WTC11 (cell line): ENCODE measurements at regions not wholly inside any gene's neighbourhood (a gene's known extent, or its start where the extent isn't known, plus 50 kb on each side); places are given as distances from the start of the nearest gene placed in this dataset.

Experiments used
- CREM ChIP-seq: sonication (generic); formaldehyde crosslinking; IDR thresholded peaks from 2 replicates; pipeline ENCODE4 v1.8.1; 2022; ENCODE audit warnings: mild to moderate bottlenecking, missing genetic modification reagents, moderate library complexity
- CTCF ChIP-seq: fragments of 200-600 bp; IDR thresholded peaks from 2 replicates; pipeline ENCODE4 v1.8.0; 2022; ENCODE audit warnings: antibody characterized with exemption
- FOXJ3 ChIP-seq: sonication (generic); formaldehyde crosslinking; IDR thresholded peaks from 2 replicates; pipeline ENCODE4 v1.9.0; 2021; ENCODE audit warnings: missing genetic modification reagents, mild to moderate bottlenecking, borderline replicate concordance
- IRF1 ChIP-seq: sonication (generic); formaldehyde crosslinking; IDR thresholded peaks from 2 replicates; pipeline ENCODE4 v1.8.0; 2023; ENCODE audit warnings: missing genetic modification reagents
- JUN ChIP-seq: sonication (generic); formaldehyde crosslinking; IDR thresholded peaks from 2 replicates; pipeline ENCODE4 v1.8.0; 2023; ENCODE audit warnings: mild to moderate bottlenecking, missing genetic modification reagents
- MAX ChIP-seq: sonication (generic); formaldehyde crosslinking; IDR thresholded peaks from 2 replicates; pipeline ENCODE4 v1.8.0; 2022; ENCODE audit warnings: mild to moderate bottlenecking, missing genetic modification reagents
- RELA ChIP-seq: sonication (generic); formaldehyde crosslinking; IDR thresholded peaks from 2 replicates; pipeline ENCODE4 v1.8.1; 2022; ENCODE audit warnings: missing genetic modification reagents, mild to moderate bottlenecking, borderline replicate concordance
- ZNF121 ChIP-seq: sonication (generic); formaldehyde crosslinking; IDR thresholded peaks from 2 replicates; pipeline ENCODE4 v1.8.0; 2023; ENCODE audit warnings: missing genetic modification reagents
- ZNF138 ChIP-seq: sonication (generic); formaldehyde crosslinking; conservative IDR thresholded peaks from 2 replicates; pipeline ENCODE4 v1.8.1; 2022; ENCODE audit warnings: mild to moderate bottlenecking, moderate library complexity, missing genetic modification reagents
- TF ChIP-seq, protein P1 (sequence below): sonication (generic); formaldehyde crosslinking; IDR thresholded peaks from 2 replicates; pipeline ENCODE4 v1.8.0; 2023; ENCODE audit warnings: missing genetic modification reagents, mild to moderate bottlenecking, borderline replicate concordance
- TF ChIP-seq, protein P2 (sequence below): sonication (generic); formaldehyde crosslinking; IDR thresholded peaks from 2 replicates; pipeline ENCODE4 v1.8.0; 2022; ENCODE audit warnings: mild to moderate bottlenecking, missing genetic modification reagents
- TF ChIP-seq, protein P3 (sequence below): sonication (generic); formaldehyde crosslinking; IDR thresholded peaks from 2 replicates; pipeline ENCODE4 v1.8.1; 2023; ENCODE audit warnings: mild to moderate bottlenecking, missing genetic modification reagents, moderate library complexity
- TF ChIP-seq, protein P4 (sequence below): fragments of 250-450 bp; sonication (Bioruptor Pico); IDR thresholded peaks from 2 replicates; pipeline ENCODE4 v2.1.2; 2022; ENCODE audit warnings: mild to moderate bottlenecking, moderate library complexity
- TF ChIP-seq, protein P5 (sequence below): sonication (generic); formaldehyde crosslinking; IDR thresholded peaks from 2 replicates; pipeline ENCODE4 v1.8.0; 2023; ENCODE audit warnings: mild to moderate bottlenecking, missing genetic modification reagents

DNA sequence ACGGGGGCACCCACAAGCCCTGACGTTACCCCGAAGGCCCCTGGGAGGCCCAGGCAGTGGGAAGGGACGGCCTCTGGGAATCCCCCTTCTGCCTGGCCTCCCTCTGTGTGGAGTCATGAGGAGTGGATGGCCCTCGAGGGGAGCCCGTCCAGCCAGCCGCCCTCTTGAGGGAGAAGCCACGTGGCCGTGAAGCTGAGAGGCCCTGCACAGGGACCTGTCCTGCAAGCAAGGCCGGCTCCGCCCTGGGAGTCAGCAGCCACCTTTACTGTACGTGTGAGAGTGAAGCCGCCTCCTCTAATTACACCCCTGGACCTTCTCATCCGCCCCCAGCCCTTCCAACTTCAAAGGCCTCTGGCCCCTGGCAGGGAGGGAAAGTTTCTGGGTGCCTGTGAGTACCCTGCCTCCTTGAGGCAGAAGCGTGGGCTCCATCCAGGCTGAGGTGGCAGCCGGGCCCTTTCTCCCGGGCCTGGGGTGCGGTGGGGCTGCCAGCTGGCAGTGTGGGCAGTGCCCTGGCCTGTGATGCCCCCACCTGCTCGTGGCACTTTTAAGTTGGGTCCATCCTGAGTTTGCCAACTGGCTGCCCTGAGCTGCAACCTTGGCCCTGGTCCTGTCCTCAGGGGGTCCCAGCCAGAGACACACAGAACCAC lies 55.9 kb upstream of the EGFL7 start:
- TF ChIP-seq MAX (CRISPR knock-in tag) (no peak), CTCF (no peak), ZNF121 (CRISPR knock-in tag) (no peak), CREM (no peak), RELA (CRISPR knock-in tag) (no peak), ZNF138 (CRISPR knock-in tag) (no peak), JUN (no peak), IRF1 (CRISPR knock-in tag) (no peak), FOXJ3 (CRISPR knock-in tag) (no peak)
- TF ChIP-seq, protein P1, sequence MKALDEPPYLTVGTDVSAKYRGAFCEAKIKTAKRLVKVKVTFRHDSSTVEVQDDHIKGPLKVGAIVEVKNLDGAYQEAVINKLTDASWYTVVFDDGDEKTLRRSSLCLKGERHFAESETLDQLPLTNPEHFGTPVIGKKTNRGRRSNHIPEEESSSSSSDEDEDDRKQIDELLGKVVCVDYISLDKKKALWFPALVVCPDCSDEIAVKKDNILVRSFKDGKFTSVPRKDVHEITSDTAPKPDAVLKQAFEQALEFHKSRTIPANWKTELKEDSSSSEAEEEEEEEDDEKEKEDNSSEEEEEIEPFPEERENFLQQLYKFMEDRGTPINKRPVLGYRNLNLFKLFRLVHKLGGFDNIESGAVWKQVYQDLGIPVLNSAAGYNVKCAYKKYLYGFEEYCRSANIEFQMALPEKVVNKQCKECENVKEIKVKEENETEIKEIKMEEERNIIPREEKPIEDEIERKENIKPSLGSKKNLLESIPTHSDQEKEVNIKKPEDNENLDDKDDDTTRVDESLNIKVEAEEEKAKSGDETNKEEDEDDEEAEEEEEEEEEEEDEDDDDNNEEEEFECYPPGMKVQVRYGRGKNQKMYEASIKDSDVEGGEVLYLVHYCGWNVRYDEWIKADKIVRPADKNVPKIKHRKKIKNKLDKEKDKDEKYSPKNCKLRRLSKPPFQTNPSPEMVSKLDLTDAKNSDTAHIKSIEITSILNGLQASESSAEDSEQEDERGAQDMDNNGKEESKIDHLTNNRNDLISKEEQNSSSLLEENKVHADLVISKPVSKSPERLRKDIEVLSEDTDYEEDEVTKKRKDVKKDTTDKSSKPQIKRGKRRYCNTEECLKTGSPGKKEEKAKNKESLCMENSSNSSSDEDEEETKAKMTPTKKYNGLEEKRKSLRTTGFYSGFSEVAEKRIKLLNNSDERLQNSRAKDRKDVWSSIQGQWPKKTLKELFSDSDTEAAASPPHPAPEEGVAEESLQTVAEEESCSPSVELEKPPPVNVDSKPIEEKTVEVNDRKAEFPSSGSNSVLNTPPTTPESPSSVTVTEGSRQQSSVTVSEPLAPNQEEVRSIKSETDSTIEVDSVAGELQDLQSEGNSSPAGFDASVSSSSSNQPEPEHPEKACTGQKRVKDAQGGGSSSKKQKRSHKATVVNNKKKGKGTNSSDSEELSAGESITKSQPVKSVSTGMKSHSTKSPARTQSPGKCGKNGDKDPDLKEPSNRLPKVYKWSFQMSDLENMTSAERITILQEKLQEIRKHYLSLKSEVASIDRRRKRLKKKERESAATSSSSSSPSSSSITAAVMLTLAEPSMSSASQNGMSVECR (CRISPR knock-in tag): no peak
- TF ChIP-seq, protein P2, sequence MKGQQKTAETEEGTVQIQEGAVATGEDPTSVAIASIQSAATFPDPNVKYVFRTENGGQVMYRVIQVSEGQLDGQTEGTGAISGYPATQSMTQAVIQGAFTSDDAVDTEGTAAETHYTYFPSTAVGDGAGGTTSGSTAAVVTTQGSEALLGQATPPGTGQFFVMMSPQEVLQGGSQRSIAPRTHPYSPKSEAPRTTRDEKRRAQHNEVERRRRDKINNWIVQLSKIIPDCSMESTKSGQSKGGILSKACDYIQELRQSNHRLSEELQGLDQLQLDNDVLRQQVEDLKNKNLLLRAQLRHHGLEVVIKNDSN: no peak
- TF ChIP-seq, protein P3, sequence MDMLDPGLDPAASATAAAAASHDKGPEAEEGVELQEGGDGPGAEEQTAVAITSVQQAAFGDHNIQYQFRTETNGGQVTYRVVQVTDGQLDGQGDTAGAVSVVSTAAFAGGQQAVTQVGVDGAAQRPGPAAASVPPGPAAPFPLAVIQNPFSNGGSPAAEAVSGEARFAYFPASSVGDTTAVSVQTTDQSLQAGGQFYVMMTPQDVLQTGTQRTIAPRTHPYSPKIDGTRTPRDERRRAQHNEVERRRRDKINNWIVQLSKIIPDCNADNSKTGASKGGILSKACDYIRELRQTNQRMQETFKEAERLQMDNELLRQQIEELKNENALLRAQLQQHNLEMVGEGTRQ: no peak
- TF ChIP-seq, protein P4, sequence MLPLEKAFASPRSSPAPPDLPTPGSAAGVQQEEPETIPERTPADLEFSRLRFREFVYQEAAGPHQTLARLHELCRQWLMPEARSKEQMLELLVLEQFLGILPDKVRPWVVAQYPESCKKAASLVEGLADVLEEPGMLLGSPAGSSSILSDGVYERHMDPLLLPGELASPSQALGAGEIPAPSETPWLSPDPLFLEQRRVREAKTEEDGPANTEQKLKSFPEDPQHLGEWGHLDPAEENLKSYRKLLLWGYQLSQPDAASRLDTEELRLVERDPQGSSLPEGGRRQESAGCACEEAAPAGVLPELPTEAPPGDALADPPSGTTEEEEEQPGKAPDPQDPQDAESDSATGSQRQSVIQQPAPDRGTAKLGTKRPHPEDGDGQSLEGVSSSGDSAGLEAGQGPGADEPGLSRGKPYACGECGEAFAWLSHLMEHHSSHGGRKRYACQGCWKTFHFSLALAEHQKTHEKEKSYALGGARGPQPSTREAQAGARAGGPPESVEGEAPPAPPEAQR (CRISPR knock-in tag): no peak
- TF ChIP-seq, protein P5, sequence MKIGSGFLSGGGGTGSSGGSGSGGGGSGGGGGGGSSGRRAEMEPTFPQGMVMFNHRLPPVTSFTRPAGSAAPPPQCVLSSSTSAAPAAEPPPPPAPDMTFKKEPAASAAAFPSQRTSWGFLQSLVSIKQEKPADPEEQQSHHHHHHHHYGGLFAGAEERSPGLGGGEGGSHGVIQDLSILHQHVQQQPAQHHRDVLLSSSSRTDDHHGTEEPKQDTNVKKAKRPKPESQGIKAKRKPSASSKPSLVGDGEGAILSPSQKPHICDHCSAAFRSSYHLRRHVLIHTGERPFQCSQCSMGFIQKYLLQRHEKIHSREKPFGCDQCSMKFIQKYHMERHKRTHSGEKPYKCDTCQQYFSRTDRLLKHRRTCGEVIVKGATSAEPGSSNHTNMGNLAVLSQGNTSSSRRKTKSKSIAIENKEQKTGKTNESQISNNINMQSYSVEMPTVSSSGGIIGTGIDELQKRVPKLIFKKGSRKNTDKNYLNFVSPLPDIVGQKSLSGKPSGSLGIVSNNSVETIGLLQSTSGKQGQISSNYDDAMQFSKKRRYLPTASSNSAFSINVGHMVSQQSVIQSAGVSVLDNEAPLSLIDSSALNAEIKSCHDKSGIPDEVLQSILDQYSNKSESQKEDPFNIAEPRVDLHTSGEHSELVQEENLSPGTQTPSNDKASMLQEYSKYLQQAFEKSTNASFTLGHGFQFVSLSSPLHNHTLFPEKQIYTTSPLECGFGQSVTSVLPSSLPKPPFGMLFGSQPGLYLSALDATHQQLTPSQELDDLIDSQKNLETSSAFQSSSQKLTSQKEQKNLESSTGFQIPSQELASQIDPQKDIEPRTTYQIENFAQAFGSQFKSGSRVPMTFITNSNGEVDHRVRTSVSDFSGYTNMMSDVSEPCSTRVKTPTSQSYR (CRISPR knock-in tag): no peak
